Caco-2 (cell line): ENCODE measurements at regions not wholly inside any gene's neighbourhood (a gene's known extent, or its start where the extent isn't known, plus 50 kb on each side); places are given as distances from the start of the nearest gene placed in this dataset.

Experiments used
- BruUV-seq: library from RNA; stranded (reverse); fragments of 400-500 nt; replicated peaks from 2 replicates; lab custom pipeline; 2021; lab: Mats Ljungman, UMichigan
- CTCF ChIA-PET: fragments of 300-600 bp; sonication (Branson Sonifier 250); formaldehyde crosslinking; loops from one replicate; lab custom pipeline; 2022; ENCODE audit warnings: antibody characterized with exemption; lab: Charles Lee
- POLR2A ChIA-PET: fragments of 300-600 bp; sonication (Branson Sonifier 250); formaldehyde crosslinking; loops from one replicate; lab custom pipeline; 2022; ENCODE audit warnings: antibody characterized with exemption; lab: Charles Lee
- DNase-seq, 2 experiments: peaks; one replicate each; pipeline versions ENCODE4 v3.0.0 to v3.0.0-alpha.2; 2020 to 2022
- H3K27me3 ChIP-seq: replicated peaks from 2 replicates; pipeline ENCODE4 v1.6.0; 2011; ENCODE audit warnings: low read length; ENCODE audit not compliant: control insufficient read depth, insufficient read depth
- H3K36me3 ChIP-seq: 2 replicates; pipeline ENCODE4 v1.5.1; 2011; ENCODE audit warnings: low read length; ENCODE audit not compliant: control insufficient read depth, insufficient read depth
- H3K4me1 ChIP-seq: fragments of 250-450 bp; sonication (Bioruptor Pico); 2 replicates; pipeline ENCODE4 v1.5.1; 2020; ENCODE audit warnings: mild to moderate bottlenecking
- H3K4me3 ChIP-seq: 2 replicates; pipeline ENCODE4 v1.5.1; 2011; ENCODE audit warnings: low read depth, mild to moderate bottlenecking, control low read depth, low read length
- H3K9me3 ChIP-seq: fragments of 250-450 bp; sonication (Bioruptor Pico); 2 replicates; pipeline ENCODE4 v1.5.1; 2020; ENCODE audit warnings: mild to moderate bottlenecking, moderate library complexity
- H3K27ac Mint-ChIP-seq: one replicate; pipeline ENCODE4 v1.8.0; 2022; ENCODE audit warnings: mixed read lengths; ENCODE audit not compliant: unreplicated experiment
- H3K27me3 Mint-ChIP-seq: one replicate; pipeline ENCODE4 v1.8.0; 2022; ENCODE audit warnings: mixed read lengths; ENCODE audit not compliant: insufficient read depth, unreplicated experiment
- H3K36me3 Mint-ChIP-seq: one replicate; pipeline ENCODE4 v1.8.0; 2022; ENCODE audit warnings: mild to moderate bottlenecking, mixed read lengths; ENCODE audit not compliant: insufficient read depth, unreplicated experiment
- H3K4me1 Mint-ChIP-seq: one replicate; pipeline ENCODE4 v1.8.0; 2022; ENCODE audit warnings: low read depth, mixed read lengths; ENCODE audit not compliant: unreplicated experiment
- H3K4me3 Mint-ChIP-seq: one replicate; pipeline ENCODE4 v1.8.0; 2022; ENCODE audit warnings: mild to moderate bottlenecking, moderate library complexity, mixed read lengths; ENCODE audit not compliant: unreplicated experiment
- H3K9me3 Mint-ChIP-seq: one replicate; pipeline ENCODE4 v1.8.0; 2022; ENCODE audit warnings: mixed read lengths; ENCODE audit not compliant: unreplicated experiment
- intact Hi-C: fragments of 100-400 bp; cut with micrococcal nuclease; formaldehyde crosslinking; loops from one replicate; pipeline ENCODE4 v1.10.0; 2022; ENCODE audit not compliant: unreplicated experiment
- TF ChIP-seq, protein P1 (sequence below), 2 experiments: fragments of 200-600 bp in 1 of 2; IDR thresholded peaks; 1 replicate in 1 of 2; 2 replicates in 1 of 2; pipeline versions ENCODE4 v1.5.1 to v1.8.0; 2011 to 2022; ENCODE audit warnings: antibody characterized with exemption in 1 of 2, control low read depth in 1 of 2, inconsistent platforms in 1 of 2, low read depth in 1 of 2, low read length in 1 of 2, mild to moderate bottlenecking in 1 of 2, moderate library complexity in 1 of 2; ENCODE audit not compliant: insufficient read depth in 1 of 2, severe bottlenecking in 1 of 2, unreplicated experiment in 1 of 2

DNA sequence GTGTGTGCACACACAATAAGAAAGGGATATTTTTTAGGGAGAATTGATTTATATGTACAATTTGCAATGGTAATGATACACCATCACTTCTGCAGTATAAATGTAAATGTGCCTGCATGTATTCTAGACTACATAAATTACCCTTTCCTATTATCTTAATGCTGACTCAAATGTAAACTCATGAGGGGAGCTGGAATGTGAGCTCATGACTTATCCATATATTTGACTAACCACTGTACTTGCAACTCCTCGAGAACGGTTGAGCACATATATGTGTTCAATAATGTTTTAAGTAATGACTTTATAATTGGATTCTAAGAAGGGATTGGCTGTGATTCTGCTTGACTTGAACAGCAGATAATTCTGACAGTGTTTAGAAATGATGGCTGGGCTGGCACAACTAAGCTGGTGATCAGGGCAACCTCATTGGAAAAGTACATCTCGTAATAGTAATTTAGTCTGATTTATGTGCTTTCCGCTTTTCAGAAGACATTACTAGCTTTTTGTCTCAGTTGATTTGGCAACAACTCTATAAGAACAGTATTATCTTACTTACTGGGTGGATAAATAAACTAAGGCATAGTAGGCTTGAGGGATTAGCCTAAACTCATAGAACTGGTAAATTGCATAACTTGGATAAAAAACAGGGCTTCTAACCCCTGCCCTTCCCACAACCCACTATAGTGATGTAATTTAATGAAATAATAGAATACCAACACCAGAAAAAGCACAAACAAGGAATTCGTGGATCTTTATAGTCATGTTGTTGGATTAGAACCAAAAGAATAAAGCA, 130.2 kb upstream of the SPEF2 start:
- H3K27me3 ChIP-seq = no peaks in the 10 kb centered on the region
- H3K9me3 ChIP-seq = no peaks in the 10 kb centered on the region
- no peak for DNase-seq
- no peak overlapping the region for H3K4me3 Mint-ChIP-seq
- intact Hi-C loops = no loop called here
- no peak overlapping the region for H3K27ac Mint-ChIP-seq
- H3K9me3 Mint-ChIP-seq = no peaks in the 10 kb centered on the region
- no peak overlapping the region for H3K4me3 ChIP-seq
- H3K27me3 Mint-ChIP-seq = no peaks in the 10 kb centered on the region
- ChIA-PET CTCF (no interaction called here), POLR2A (no interaction called here)
- TF ChIP-seq, protein P1, sequence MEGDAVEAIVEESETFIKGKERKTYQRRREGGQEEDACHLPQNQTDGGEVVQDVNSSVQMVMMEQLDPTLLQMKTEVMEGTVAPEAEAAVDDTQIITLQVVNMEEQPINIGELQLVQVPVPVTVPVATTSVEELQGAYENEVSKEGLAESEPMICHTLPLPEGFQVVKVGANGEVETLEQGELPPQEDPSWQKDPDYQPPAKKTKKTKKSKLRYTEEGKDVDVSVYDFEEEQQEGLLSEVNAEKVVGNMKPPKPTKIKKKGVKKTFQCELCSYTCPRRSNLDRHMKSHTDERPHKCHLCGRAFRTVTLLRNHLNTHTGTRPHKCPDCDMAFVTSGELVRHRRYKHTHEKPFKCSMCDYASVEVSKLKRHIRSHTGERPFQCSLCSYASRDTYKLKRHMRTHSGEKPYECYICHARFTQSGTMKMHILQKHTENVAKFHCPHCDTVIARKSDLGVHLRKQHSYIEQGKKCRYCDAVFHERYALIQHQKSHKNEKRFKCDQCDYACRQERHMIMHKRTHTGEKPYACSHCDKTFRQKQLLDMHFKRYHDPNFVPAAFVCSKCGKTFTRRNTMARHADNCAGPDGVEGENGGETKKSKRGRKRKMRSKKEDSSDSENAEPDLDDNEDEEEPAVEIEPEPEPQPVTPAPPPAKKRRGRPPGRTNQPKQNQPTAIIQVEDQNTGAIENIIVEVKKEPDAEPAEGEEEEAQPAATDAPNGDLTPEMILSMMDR (IDR thresholded peaks at IDR 0.05; ENCODE audit: insufficient read depth in 1 of 2, low read depth in 1 of 2, low read length in 1 of 2, severe bottlenecking in 1 of 2, unreplicated experiment in 1 of 2) = no peak
- H3K36me3 Mint-ChIP-seq = no peaks in the 10 kb centered on the region
- H3K4me1 ChIP-seq = peaks cover 7% of the 10 kb centered on the region; the same call in 1 of the 2 replicates
- H3K4me1 Mint-ChIP-seq = no peaks in the 10 kb centered on the region
- H3K36me3 ChIP-seq = no peaks in the 10 kb centered on the region
- BruUV-seq = no TSS peak

DNA sequence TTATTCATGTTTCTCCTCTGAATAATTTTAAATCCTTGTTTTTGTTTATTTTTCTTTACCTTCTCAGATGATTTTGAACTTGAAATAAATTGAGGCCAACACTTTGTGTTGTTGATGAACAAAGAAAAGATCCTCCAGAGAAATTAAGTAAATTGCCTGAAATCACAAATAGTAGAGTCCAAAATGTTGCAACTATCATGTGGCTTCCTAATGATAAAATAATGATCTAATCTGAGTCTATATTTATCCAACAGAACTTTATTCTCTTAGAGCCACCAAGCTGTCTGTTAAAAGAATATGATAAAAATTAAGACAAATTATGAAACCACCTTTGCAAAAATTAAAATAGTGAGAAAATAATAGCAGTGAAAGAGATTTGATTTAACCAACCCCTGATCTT, 132.2 kb upstream of the SPEF2 start:
- no peaks in the 10 kb centered on the region for H3K27me3 ChIP-seq
- H3K4me3 ChIP-seq = no peak overlapping the region
- intact Hi-C loops = no loop called here
- no peaks in the 10 kb centered on the region for H3K9me3 ChIP-seq
- POLR2A ChIA-PET = no interaction called here
- no peak overlapping the region for H3K27ac Mint-ChIP-seq
- H3K27me3 Mint-ChIP-seq = no peaks in the 10 kb centered on the region
- H3K4me3 Mint-ChIP-seq = no peak overlapping the region
- CTCF ChIA-PET = no interaction called here
- TF ChIP-seq, protein P1 (IDR thresholded peaks at IDR 0.05; ENCODE audit: insufficient read depth in 1 of 2, low read depth in 1 of 2, low read length in 1 of 2, severe bottlenecking in 1 of 2, unreplicated experiment in 1 of 2) = no peak
- no peaks in the 10 kb centered on the region for H3K4me1 Mint-ChIP-seq
- H3K4me1 ChIP-seq = peaks cover 7% of the 10 kb centered on the region; the same call in 1 of the 2 replicates
- no TSS peak for BruUV-seq
- no peaks in the 10 kb centered on the region for H3K9me3 Mint-ChIP-seq
- H3K36me3 ChIP-seq = no peaks in the 10 kb centered on the region
- no peak for DNase-seq
- no peaks in the 10 kb centered on the region for H3K36me3 Mint-ChIP-seq

DNA sequence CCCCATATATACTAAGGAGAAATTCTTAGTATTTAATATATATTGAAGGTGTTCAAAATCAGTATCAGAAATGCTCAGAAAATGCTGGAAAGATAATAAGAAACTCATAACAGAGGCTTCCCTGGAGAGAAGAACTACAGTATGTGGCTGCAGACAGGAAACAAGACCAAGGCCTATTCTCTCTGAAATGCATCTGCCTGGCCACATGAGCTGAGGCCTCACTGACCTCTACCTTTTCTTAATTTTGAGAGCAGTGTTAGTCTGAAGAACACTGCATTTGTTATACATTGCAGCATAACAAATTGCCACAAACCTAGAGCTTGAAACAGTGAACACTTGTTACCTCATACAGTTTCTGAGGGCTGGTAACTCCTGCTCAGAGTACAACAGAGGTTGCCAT, 133.4 kb upstream of the SPEF2 start:
- ChIA-PET POLR2A (no interaction called here), CTCF (no interaction called here)
- no TSS peak for BruUV-seq

More for the DNA sequence above, 133.4 kb upstream of the SPEF2 start:
- H3K27me3 ChIP-seq = no peaks in the 10 kb centered on the region
- H3K4me3 ChIP-seq = no peak overlapping the region
- intact Hi-C loops = no loop called here
- TF ChIP-seq, protein P1 (IDR thresholded peaks at IDR 0.05; ENCODE audit: insufficient read depth in 1 of 2, low read depth in 1 of 2, low read length in 1 of 2, severe bottlenecking in 1 of 2, unreplicated experiment in 1 of 2) = no peak
- no peak overlapping the region for H3K27ac Mint-ChIP-seq
- no peak for DNase-seq
- H3K36me3 Mint-ChIP-seq = no peaks in the 10 kb centered on the region
- H3K27me3 Mint-ChIP-seq = no peaks in the 10 kb centered on the region
- no peaks in the 10 kb centered on the region for H3K9me3 Mint-ChIP-seq
- no peaks in the 10 kb centered on the region for H3K9me3 ChIP-seq
- H3K4me1 Mint-ChIP-seq = no peaks in the 10 kb centered on the region
- no peaks in the 10 kb centered on the region for H3K36me3 ChIP-seq
- peaks cover 11% of the 10 kb centered on the region for H3K4me1 ChIP-seq
- H3K4me3 Mint-ChIP-seq = no peak overlapping the region
